Activated CD8-positive, alpha-beta memory T cell treated with anti-CD3 and anti-CD28 coated beads, Interleukin-2, amount 10 ng/mL, durations not matched to agents 7 days and 5 days (primary cell): ENCODE measurements at regions not wholly inside any gene's neighbourhood (a gene's known extent, or its start where the extent isn't known, plus 50 kb on each side); places are given as distances from the start of the nearest gene placed in this dataset.
"Not testable (repeated sequence)": the region's sequence is repeated elsewhere in the genome, so short reads cannot be mapped to it uniquely, and the experiment has no call there.

Experiments used
- ATAC-seq: fragments of 150-1000 bp; cut with Tn5 transposase; one replicate; pipeline ENCODE4 v1.10.0; 2021; ENCODE audit warnings: moderate library complexity
- CTCF ChIA-PET: fragments of 350-600 bp; sonication (Branson Sonifier 250); formaldehyde crosslinking; loops from one replicate; lab custom pipeline; 2021; ENCODE audit warnings: antibody characterized with exemption; lab: Charles Lee
- DNase-seq: peaks from one replicate; pipeline ENCODE4 v3.0.0-alpha.2; 2020
- H3K27ac Mint-ChIP-seq: one replicate; pipeline ENCODE4 v1.8.0; 2021; ENCODE audit warnings: mild to moderate bottlenecking, mixed read lengths
- H3K27me3 Mint-ChIP-seq: one replicate; pipeline ENCODE4 v1.8.0; 2021; ENCODE audit warnings: mixed read lengths
- H3K36me3 Mint-ChIP-seq: one replicate; pipeline ENCODE4 v1.8.0; 2021; ENCODE audit warnings: mild to moderate bottlenecking, mixed read lengths
- H3K4me1 Mint-ChIP-seq: one replicate; pipeline ENCODE4 v1.8.0; 2021; ENCODE audit warnings: mixed read lengths
- H3K4me3 Mint-ChIP-seq: one replicate; pipeline ENCODE4 v1.8.0; 2021; ENCODE audit warnings: mild to moderate bottlenecking, moderate library complexity, mixed read lengths
- H3K9me3 Mint-ChIP-seq: one replicate; pipeline ENCODE4 v1.8.0; 2022; ENCODE audit warnings: low read depth, mixed read lengths

GRCh38 chr14:31911160-31911559 is 165.9 kb upstream of the ARHGAP5 start:
- peaks cover 4% of the 10 kb centered on the region for H3K9me3 Mint-ChIP-seq
- CTCF ChIA-PET = interaction anchor here (1.3 kb wide), 1 partner anchor 15 kb away, joined by 3 read pairs; no protein-coding TSS in a partner anchor
- DNase-seq = no peak
- ATAC-seq = no peak
- peaks cover 4% of the 10 kb centered on the region for H3K27me3 Mint-ChIP-seq
- no peaks in the 10 kb centered on the region for H3K4me1 Mint-ChIP-seq
- no peaks in the 10 kb centered on the region for H3K36me3 Mint-ChIP-seq
- H3K27ac Mint-ChIP-seq = no peak overlapping the region
- H3K4me3 Mint-ChIP-seq = no peak overlapping the region

- no peak for ATAC-seq
These were observed 163.7 kb upstream of the ARHGAP5 start for GRCh38 chr14:31913370-31913769.

GRCh38 chr14:31918289-31918688 is 158.8 kb upstream of the ARHGAP5 start:
- CTCF ChIA-PET = interaction anchor here (1.3 kb wide), 1 partner anchor 8 kb away, joined by 5 read pairs; no protein-coding TSS in a partner anchor
- not testable (repeated sequence) for ATAC-seq, H3K4me1 Mint-ChIP-seq, H3K36me3 Mint-ChIP-seq, H3K9me3 Mint-ChIP-seq, H3K27ac Mint-ChIP-seq, H3K4me3 Mint-ChIP-seq, DNase-seq, H3K27me3 Mint-ChIP-seq

More at GRCh38 chr14:31913370-31913769, 163.7 kb upstream of the ARHGAP5 start:
- CTCF ChIA-PET = no interaction called here
- H3K4me3 Mint-ChIP-seq = no peak overlapping the region
- DNase-seq = no peak
- H3K9me3 Mint-ChIP-seq = peaks cover 4% of the 10 kb centered on the region
- H3K27me3 Mint-ChIP-seq = no peaks in the 10 kb centered on the region
- H3K4me1 Mint-ChIP-seq = no peaks in the 10 kb centered on the region
- H3K27ac Mint-ChIP-seq = no peak overlapping the region
- H3K36me3 Mint-ChIP-seq = no peaks in the 10 kb centered on the region

GRCh38 chr14:31920001-31920400 is 157.1 kb upstream of the ARHGAP5 start:
- H3K4me3 Mint-ChIP-seq = no peak overlapping the region
- ATAC-seq (no peak), DNase-seq (no peak)
- H3K27ac Mint-ChIP-seq = no peak overlapping the region
- H3K27me3 Mint-ChIP-seq = peaks cover 3% of the 10 kb centered on the region
- H3K4me1 Mint-ChIP-seq = no peaks in the 10 kb centered on the region
- H3K9me3 Mint-ChIP-seq = no peaks in the 10 kb centered on the region
- no peaks in the 10 kb centered on the region for H3K36me3 Mint-ChIP-seq
- CTCF ChIA-PET = interaction anchor here (1.3 kb wide), 1 partner anchor 335 kb away, joined by 3 read pairs; no protein-coding TSS in a partner anchor

GRCh38 chr14:31920989-31921650 is 156.0 kb upstream of the ARHGAP5 start:
- no peak overlapping the region for H3K27ac Mint-ChIP-seq
- H3K27me3 Mint-ChIP-seq = peaks cover 3% of the 10 kb centered on the region
- CTCF ChIA-PET = interaction anchor here (1.3 kb wide), 1 partner anchor 334 kb away, joined by 3 read pairs; no protein-coding TSS in a partner anchor
- no peak overlapping the region for H3K4me3 Mint-ChIP-seq
- H3K36me3 Mint-ChIP-seq = no peaks in the 10 kb centered on the region
- no peaks in the 10 kb centered on the region for H3K4me1 Mint-ChIP-seq
- DNase-seq (no peak), ATAC-seq (no peak)
- no peaks in the 10 kb centered on the region for H3K9me3 Mint-ChIP-seq

GRCh38 chr14:31921721-31922120 is 155.4 kb upstream of the ARHGAP5 start:
- DNase-seq = no peak
- H3K4me1 Mint-ChIP-seq = no peaks in the 10 kb centered on the region

GRCh38 chr14:31926123-31926522 is 151.0 kb upstream of the ARHGAP5 start:
- ATAC-seq = peak; percentile 45
- H3K36me3 Mint-ChIP-seq = no peaks in the 10 kb centered on the region
- peaks cover 3% of the 10 kb centered on the region for H3K27me3 Mint-ChIP-seq
- CTCF ChIA-PET = interaction anchor here (0.7 to 2.7 kb wide), 14 partner anchors 8 to 634 kb away, joined by 3 to 17 read pairs (median 4); partner anchors contain the start of gene RNU6-8
- H3K9me3 Mint-ChIP-seq = no peaks in the 10 kb centered on the region
- H3K27ac Mint-ChIP-seq = no peak overlapping the region
- DNase-seq = peak; percentile 45
- peaks cover 8% of the 10 kb centered on the region for H3K4me1 Mint-ChIP-seq
- H3K4me3 Mint-ChIP-seq = no peak overlapping the region

More at GRCh38 chr14:31921721-31922120, 155.4 kb upstream of the ARHGAP5 start:
- Mint-ChIP-seq H3K27me3 (peaks cover 3% of the 10 kb centered on the region), H3K4me3 (no peak overlapping the region), H3K9me3 (no peaks in the 10 kb centered on the region), H3K36me3 (no peaks in the 10 kb centered on the region), H3K27ac (no peak overlapping the region)
- CTCF ChIA-PET = no interaction called here
- ATAC-seq = no peak

- Mint-ChIP-seq H3K4me3 (no peak overlapping the region), H3K27ac (no peak overlapping the region), H3K36me3 (no peaks in the 10 kb centered on the region), H3K4me1 (peaks cover 8% of the 10 kb centered on the region), H3K27me3 (peaks cover 3% of the 10 kb centered on the region), H3K9me3 (no peaks in the 10 kb centered on the region)
- ATAC-seq (no peak), DNase-seq (no peak)
- CTCF ChIA-PET = interaction anchor here (0.7 to 2.7 kb wide), 16 partner anchors 9 to 633 kb away, joined by 3 to 17 read pairs (median 3); partner anchors contain the start of gene RNU6-8
These were observed 150.3 kb upstream of the ARHGAP5 start for GRCh38 chr14:31926652-31927347.

- ATAC-seq = peak; percentile 39
- Mint-ChIP-seq H3K9me3 (no peaks in the 10 kb centered on the region), H3K4me3 (no peak overlapping the region), H3K4me1 (peaks cover 8% of the 10 kb centered on the region), H3K27me3 (peaks cover 3% of the 10 kb centered on the region), H3K27ac (peak overlapping the region; percentile 29), H3K36me3 (no peaks in the 10 kb centered on the region)
- no peak for DNase-seq
- CTCF ChIA-PET = interaction anchor here (0.8 to 2.7 kb wide), 11 partner anchors 10 to 542 kb away, joined by 3 to 17 read pairs (median 3); partner anchors contain the start of gene RNU6-8
These were observed 149.7 kb upstream of the ARHGAP5 start for GRCh38 chr14:31927348-31927832.

GRCh38 chr14:31930070-31930469 is 147.0 kb upstream of the ARHGAP5 start:
- H3K27ac Mint-ChIP-seq = no peak overlapping the region
- no peak for ATAC-seq
- H3K4me1 Mint-ChIP-seq = peaks cover 8% of the 10 kb centered on the region
- peaks cover 2% of the 10 kb centered on the region for H3K27me3 Mint-ChIP-seq
- no peaks in the 10 kb centered on the region for H3K9me3 Mint-ChIP-seq
- DNase-seq = no peak
- no peak overlapping the region for H3K4me3 Mint-ChIP-seq
- H3K36me3 Mint-ChIP-seq = no peaks in the 10 kb centered on the region
- CTCF ChIA-PET = interaction anchor here (0.6 kb wide), 1 partner anchor 1372 kb away, joined by 4 read pairs; no protein-coding TSS in a partner anchor

- H3K9me3 Mint-ChIP-seq = no peaks in the 10 kb centered on the region
- peaks cover 8% of the 10 kb centered on the region for H3K4me1 Mint-ChIP-seq
- CTCF ChIA-PET = interaction anchor here (0.7 kb wide), 1 partner anchor 43 kb away, joined by 3 read pairs; no protein-coding TSS in a partner anchor
- H3K4me3 Mint-ChIP-seq = no peak overlapping the region
- DNase-seq (no peak), ATAC-seq (no peak)
- H3K27me3 Mint-ChIP-seq = peaks cover 4% of the 10 kb centered on the region
- H3K27ac Mint-ChIP-seq = no peak overlapping the region
- H3K36me3 Mint-ChIP-seq = no peaks in the 10 kb centered on the region
These were observed 146.4 kb upstream of the ARHGAP5 start for GRCh38 chr14:31930493-31931240.

GRCh38 chr14:31932675-31933074 is 144.4 kb upstream of the ARHGAP5 start:
- H3K4me1 Mint-ChIP-seq = peaks cover 7% of the 10 kb centered on the region
- no peak overlapping the region for H3K27ac Mint-ChIP-seq
- no peaks in the 10 kb centered on the region for H3K36me3 Mint-ChIP-seq
- DNase-seq (no peak), ATAC-seq (no peak)
- H3K4me3 Mint-ChIP-seq = no peak overlapping the region
- no peaks in the 10 kb centered on the region for H3K9me3 Mint-ChIP-seq
- H3K27me3 Mint-ChIP-seq = peaks cover 5% of the 10 kb centered on the region
- CTCF ChIA-PET = no interaction called here

GRCh38 chr14:31933716-31934115 is 143.4 kb upstream of the ARHGAP5 start:
- H3K27me3 Mint-ChIP-seq = peaks cover 5% of the 10 kb centered on the region
- H3K36me3 Mint-ChIP-seq = no peaks in the 10 kb centered on the region
- CTCF ChIA-PET = interaction anchor here (1.0 to 1.6 kb wide), 3 partner anchors 9 to 325 kb away, joined by 3 to 7 read pairs (median 3); no protein-coding TSS in a partner anchor
- no peaks in the 10 kb centered on the region for H3K9me3 Mint-ChIP-seq
- DNase-seq = no peak
- no peak overlapping the region for H3K4me3 Mint-ChIP-seq
- ATAC-seq = no peak
- H3K27ac Mint-ChIP-seq = no peak overlapping the region
- peaks cover 12% of the 10 kb centered on the region for H3K4me1 Mint-ChIP-seq
